ENCODE measurements at regions not wholly inside any gene's neighbourhood (a gene's known extent, or its start where the extent isn't known, plus 50 kb on each side); places are given as distances from the start of the nearest gene placed in this dataset.

DNA sequence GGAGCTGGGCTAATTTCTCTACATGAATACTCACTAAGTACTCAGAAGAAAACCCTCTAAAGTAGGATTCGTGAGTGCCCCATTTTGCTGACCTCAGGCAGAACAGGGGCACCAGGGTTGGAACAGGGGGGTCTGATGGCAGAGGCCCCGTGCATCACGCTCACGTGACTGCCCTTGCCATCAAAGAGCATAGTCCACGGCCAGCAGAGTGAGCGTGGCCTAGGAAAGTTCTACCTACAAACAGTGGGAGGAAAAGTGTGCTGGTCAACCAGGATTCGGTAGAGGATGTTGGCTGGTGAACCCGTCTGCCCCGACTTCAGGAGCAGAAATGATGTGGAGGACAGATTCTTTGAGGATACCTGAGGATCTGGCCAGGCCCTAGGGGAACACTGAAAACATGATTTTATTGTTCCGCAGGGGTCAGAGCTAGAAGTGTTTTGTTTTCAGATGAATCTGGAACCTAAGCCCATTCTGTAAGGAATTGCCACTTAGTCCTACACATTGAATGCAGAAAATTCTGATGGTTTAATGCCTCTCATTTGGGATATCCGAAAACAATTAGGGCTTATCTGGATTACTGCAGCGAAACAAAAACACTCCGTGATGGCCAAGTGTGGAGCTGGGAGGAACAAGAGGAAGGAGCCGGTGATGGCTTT is 138.8 kb upstream of the SHH start:
- no peak for TF ChIP-seq EZH2 (IDR thresholded peaks at IDR 0.05; ENCODE audit: borderline replicate concordance, insufficient read depth, low read depth, low read length, poor library complexity, severe bottlenecking)
- TF ChIP-seq, protein P1, sequence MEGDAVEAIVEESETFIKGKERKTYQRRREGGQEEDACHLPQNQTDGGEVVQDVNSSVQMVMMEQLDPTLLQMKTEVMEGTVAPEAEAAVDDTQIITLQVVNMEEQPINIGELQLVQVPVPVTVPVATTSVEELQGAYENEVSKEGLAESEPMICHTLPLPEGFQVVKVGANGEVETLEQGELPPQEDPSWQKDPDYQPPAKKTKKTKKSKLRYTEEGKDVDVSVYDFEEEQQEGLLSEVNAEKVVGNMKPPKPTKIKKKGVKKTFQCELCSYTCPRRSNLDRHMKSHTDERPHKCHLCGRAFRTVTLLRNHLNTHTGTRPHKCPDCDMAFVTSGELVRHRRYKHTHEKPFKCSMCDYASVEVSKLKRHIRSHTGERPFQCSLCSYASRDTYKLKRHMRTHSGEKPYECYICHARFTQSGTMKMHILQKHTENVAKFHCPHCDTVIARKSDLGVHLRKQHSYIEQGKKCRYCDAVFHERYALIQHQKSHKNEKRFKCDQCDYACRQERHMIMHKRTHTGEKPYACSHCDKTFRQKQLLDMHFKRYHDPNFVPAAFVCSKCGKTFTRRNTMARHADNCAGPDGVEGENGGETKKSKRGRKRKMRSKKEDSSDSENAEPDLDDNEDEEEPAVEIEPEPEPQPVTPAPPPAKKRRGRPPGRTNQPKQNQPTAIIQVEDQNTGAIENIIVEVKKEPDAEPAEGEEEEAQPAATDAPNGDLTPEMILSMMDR (IDR thresholded peaks at IDR 0.05): no peak

All from B cell (primary cell).